HepG2 (cell line): ENCODE measurements at regions not wholly inside any gene's neighbourhood (a gene's known extent, or its start where the extent isn't known, plus 50 kb on each side); places are given as distances from the start of the nearest gene placed in this dataset.
"Not testable (repeated sequence)": the region's sequence is repeated elsewhere in the genome, so short reads cannot be mapped to it uniquely, and the experiment has no call there.

Source experiments
- ARNTL ChIP-seq: sonication (generic); formaldehyde crosslinking; IDR thresholded peaks from 2 replicates; pipeline ENCODE4 v1.4.0; 2020; ENCODE audit warnings: mild to moderate bottlenecking, missing genetic modification reagents
- CBX1 ChIP-seq: IDR thresholded peaks from one replicate; pipeline ENCODE4 v1.6.1; 2016; ENCODE audit warnings: antibody characterized with exemption, low read depth
- CTCF ChIP-seq: sonication (generic); formaldehyde crosslinking; IDR thresholded peaks from 2 replicates; pipeline ENCODE4 v1.5.0; 2020; ENCODE audit warnings: mild to moderate bottlenecking, missing genetic modification reagents, moderate library complexity
- EZH2 ChIP-seq: conservative IDR thresholded peaks from 2 replicates; pipeline ENCODE4 v1.6.1; 2012; ENCODE audit warnings: mild to moderate bottlenecking, low read depth, low read length, moderate library complexity
- HDAC2 ChIP-seq: sonication (generic); formaldehyde crosslinking; IDR thresholded peaks from 2 replicates; pipeline ENCODE4 v1.4.0; 2020; ENCODE audit warnings: missing genetic modification reagents
- MAX ChIP-seq: IDR thresholded peaks from 2 replicates; pipeline ENCODE4 v1.6.1; 2012; ENCODE audit warnings: inconsistent platforms
- NFE2L2 ChIP-seq: fragments of 150-350 bp; IDR thresholded peaks from 2 replicates; pipeline ENCODE4 v1.6.1; 2014; ENCODE audit warnings: low read length
- POLR2AphosphoS5 ChIP-seq: IDR thresholded peaks from 2 replicates; pipeline ENCODE4 v1.6.1; 2012; ENCODE audit warnings: low read depth, low read length
- RAD21 ChIP-seq: fragments of 450-650 bp; formaldehyde crosslinking; IDR thresholded peaks from 2 replicates; pipeline ENCODE4 v1.5.0; 2020; ENCODE audit warnings: mild to moderate bottlenecking
- RARG ChIP-seq: sonication (generic); formaldehyde crosslinking; IDR thresholded peaks from 2 replicates; pipeline ENCODE4 v1.4.0; 2020; ENCODE audit warnings: low read depth, mild to moderate bottlenecking, missing genetic modification reagents
- TAF1 ChIP-seq: sonication (generic); formaldehyde crosslinking; IDR thresholded peaks from 2 replicates; pipeline ENCODE4 v1.4.0; 2020; ENCODE audit warnings: missing genetic modification reagents
- TF ChIP-seq, protein P1 (sequence below): sonication (generic); formaldehyde crosslinking; IDR thresholded peaks from 2 replicates; pipeline ENCODE4 v1.4.0; 2020; ENCODE audit warnings: mild to moderate bottlenecking, missing genetic modification reagents
- TF ChIP-seq, protein P2 (sequence below): sonication (generic); formaldehyde crosslinking; IDR thresholded peaks from 2 replicates; pipeline ENCODE4 v1.4.0; 2020; ENCODE audit warnings: missing genetic modification reagents

DNA sequence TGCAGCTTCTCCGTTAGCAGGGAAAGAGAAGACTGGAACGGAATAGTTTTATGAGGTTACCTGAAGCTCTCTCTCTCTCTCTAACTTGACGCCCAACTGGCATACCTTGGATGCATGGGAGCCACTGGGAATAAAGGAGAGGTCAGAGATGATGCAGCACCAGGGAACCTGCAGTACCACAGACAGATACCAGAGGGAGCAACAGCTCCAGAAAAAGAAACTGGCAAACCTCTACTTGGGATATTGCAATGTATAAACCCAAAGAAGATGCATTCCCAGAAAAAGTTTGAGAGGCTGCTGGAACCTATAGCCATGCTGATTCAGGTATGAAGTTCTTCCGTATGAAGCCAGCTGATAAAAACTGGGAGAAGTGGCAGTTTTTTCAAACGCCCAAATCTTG, 2976.1 kb upstream of the TEKT4 start:
- not testable (repeated sequence) for TF ChIP-seq POLR2AphosphoS5; TAF1 (CRISPR knock-in tag); HDAC2 (CRISPR knock-in tag); RARG (CRISPR knock-in tag); RAD21; MAX; CBX1; ARNTL (CRISPR knock-in tag); EZH2; CTCF (CRISPR knock-in tag); NFE2L2
- TF ChIP-seq, protein P1, sequence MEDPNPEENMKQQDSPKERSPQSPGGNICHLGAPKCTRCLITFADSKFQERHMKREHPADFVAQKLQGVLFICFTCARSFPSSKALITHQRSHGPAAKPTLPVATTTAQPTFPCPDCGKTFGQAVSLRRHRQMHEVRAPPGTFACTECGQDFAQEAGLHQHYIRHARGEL (CRISPR knock-in tag): not testable (repeated sequence)
- TF ChIP-seq, protein P2, sequence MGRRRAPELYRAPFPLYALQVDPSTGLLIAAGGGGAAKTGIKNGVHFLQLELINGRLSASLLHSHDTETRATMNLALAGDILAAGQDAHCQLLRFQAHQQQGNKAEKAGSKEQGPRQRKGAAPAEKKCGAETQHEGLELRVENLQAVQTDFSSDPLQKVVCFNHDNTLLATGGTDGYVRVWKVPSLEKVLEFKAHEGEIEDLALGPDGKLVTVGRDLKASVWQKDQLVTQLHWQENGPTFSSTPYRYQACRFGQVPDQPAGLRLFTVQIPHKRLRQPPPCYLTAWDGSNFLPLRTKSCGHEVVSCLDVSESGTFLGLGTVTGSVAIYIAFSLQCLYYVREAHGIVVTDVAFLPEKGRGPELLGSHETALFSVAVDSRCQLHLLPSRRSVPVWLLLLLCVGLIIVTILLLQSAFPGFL (CRISPR knock-in tag): not testable (repeated sequence)
